RWPE1 (cell line): ENCODE measurements at regions not wholly inside any gene's neighbourhood (a gene's known extent, or its start where the extent isn't known, plus 50 kb on each side); places are given as distances from the start of the nearest gene placed in this dataset.

Experiments used
- CTCF ChIA-PET: fragments of 350-600 bp; sonication (Branson Sonifier 250); formaldehyde crosslinking; extraction: SDS; loops from one replicate; lab custom pipeline; 2021; lab: Yijun Ruan, JAX
- POLR2A ChIA-PET: fragments of 400-600 bp; formaldehyde crosslinking; extraction: SDS; loops from one replicate; lab custom pipeline; 2020; ENCODE audit warnings: antibody characterized with exemption; ENCODE audit not compliant: low non-redundant PET; lab: Yijun Ruan, JAX
- DNase-seq: peaks from one replicate; pipeline ENCODE4 v3.0.0; 2012; ENCODE audit warnings: low spot score
- H3K27ac ChIP-seq: fragments of 450-650 bp; 2 replicates; pipeline ENCODE4 v1.5.1; 2017
- CTCF ChIP-seq: fragments of 450-650 bp; conservative IDR thresholded peaks from 2 replicates; pipeline ENCODE4 v1.5.1; 2017; ENCODE audit warnings: low read depth, mild to moderate bottlenecking

DNA sequence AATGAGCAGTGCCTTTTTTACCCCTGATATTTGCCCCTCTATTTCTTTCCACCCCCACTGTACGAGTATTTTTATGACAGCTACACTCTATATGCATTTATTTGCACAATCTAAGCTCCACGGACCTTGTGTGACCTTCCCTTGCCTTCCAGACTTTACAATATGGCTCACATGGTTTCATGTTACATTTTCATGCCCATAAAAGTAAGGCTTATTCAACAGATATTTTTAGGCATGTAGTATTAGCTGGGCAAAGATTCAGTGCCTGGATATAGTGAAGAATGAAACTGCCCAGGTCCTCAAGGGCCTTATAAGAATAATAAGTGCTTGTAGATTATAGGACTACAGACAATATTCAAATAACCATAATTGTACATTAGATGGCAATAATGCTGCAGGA is 481.9 kb upstream of the CNTN4 start:
- CTCF ChIA-PET: no interaction called here
- DNase-seq: no peak
- POLR2A ChIA-PET: no interaction called here
- TF ChIP-seq CTCF: no peak
- no peak overlapping the region for H3K27ac ChIP-seq

- POLR2A ChIA-PET: no interaction called here
- H3K27ac ChIP-seq: no peak overlapping the region
- CTCF ChIA-PET: no interaction called here
- no peak for TF ChIP-seq CTCF
- DNase-seq: no peak
Observed at GRCh38 chr3:1623896-1624295, 474.8 kb upstream of the CNTN4 start.

- no peak overlapping the region for H3K27ac ChIP-seq
- CTCF ChIA-PET: no interaction called here
- POLR2A ChIA-PET: no interaction called here
- DNase-seq: no peak
- TF ChIP-seq CTCF: no peak
Observed at GRCh38 chr3:1632128-1632527, 466.5 kb upstream of the CNTN4 start.

DNA sequence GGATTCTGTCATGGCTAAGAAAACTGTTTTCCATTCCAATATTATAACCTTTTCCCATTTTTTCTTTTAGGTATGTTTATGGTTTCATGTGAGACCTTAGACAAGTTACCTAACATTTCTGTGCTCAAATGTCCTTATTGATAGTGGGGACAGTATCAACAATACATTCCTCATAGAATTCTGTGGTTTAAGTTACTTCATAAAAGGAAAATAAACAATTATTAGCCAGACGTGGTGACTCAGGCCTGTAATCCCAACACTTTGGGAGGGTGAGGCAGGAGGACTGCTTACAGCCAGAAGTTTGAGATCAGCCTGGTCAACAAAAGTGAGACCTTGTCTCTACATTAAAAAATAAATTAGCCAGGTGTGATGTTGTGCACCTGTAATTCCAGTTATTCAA is 436.8 kb upstream of the CNTN4 start:
- POLR2A ChIA-PET: no interaction called here
- DNase-seq: no peak
- TF ChIP-seq CTCF: no peak
- CTCF ChIA-PET: no interaction called here
- no peak overlapping the region for H3K27ac ChIP-seq

DNA sequence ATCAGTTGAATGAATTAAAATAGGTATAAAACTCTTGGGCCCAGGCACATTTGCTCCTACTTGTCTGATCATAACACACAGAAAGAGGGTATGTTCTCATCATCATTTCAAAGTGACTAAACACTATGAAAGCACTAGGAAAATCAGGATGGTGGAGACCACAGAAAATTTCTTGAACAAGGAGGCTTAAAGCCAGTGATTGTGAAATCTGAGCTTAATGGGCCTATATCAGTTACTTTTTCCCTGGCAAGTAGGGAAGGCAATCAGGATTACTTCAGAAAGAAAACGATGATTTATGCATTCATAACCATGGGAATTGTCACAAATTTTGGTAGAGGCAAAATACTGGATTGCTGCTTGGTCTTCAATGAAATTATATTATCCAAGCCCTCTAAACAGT is 434.4 kb upstream of the CNTN4 start:
- ChIA-PET CTCF (no interaction called here), POLR2A (no interaction called here)
- no peak for TF ChIP-seq CTCF
- DNase-seq: no peak
- no peak overlapping the region for H3K27ac ChIP-seq

GRCh38 chr3:1666865-1667264 is 431.8 kb upstream of the CNTN4 start:
- H3K27ac ChIP-seq: no peak overlapping the region
- no peak for TF ChIP-seq CTCF
- CTCF ChIA-PET: no interaction called here
- no peak for DNase-seq
- POLR2A ChIA-PET: no interaction called here
